ENCODE measurements at regions not wholly inside any gene's neighbourhood (a gene's known extent, or its start where the extent isn't known, plus 50 kb on each side); places are given as distances from the start of the nearest gene placed in this dataset.

GRCh38 chrX:9340598-9341290 lies 124.1 kb upstream of the TBL1X start:
- Histone ChIP-seq H3K27ac (peak overlapping the region; percentile 72 to 86 (median 85)), H3K4me1 (peaks cover 5 to 22% (median 17%) of the 10 kb centered on the region in 4 donors), H3K9me3 (no peaks in the 10 kb centered on the region), H3K36me3 (no peaks in the 10 kb centered on the region), H3K4me3 (peak overlapping the region in 1 of 4 donors; percentile 25), H3K27me3 (no peaks in the 10 kb centered on the region)
- in situ Hi-C loops (cut with MboI; ENCODE audit: low pct_ligation_motif_present in 1 of 4, low pct_unique_long_range_greater_than_20kb in 1 of 4, low sequenced_read_pairs in 3 of 4) (loop anchor here (10.0 to 25.0 kb wide), 4 partner anchors 114 to 347 kb away; partner anchors contain the start of gene TBL1X (in 2 of the 4)), intact Hi-C loops (cut with DNase I; ENCODE audit: low total_unique reads) (no loop called here)
- DNase-seq = peak; percentile 26
- TF ChIP-seq POLR2A (IDR thresholded peaks at IDR 0.05) (no peak), POLR2AphosphoS5 (IDR thresholded peaks at IDR 0.05) (peak in 1 of 3 donors; percentile 15)
- 10 to 26% methylated on average over 2 to 16 of the region's 16 CpGs for WGBS, 2 donors (ENCODE audit: low coverage in 1 of 2)

- Histone ChIP-seq H3K36me3 (no peaks in the 10 kb centered on the region), H3K27me3 (no peaks in the 10 kb centered on the region), H3K27ac (peak overlapping the region; percentile 72 to 86 (median 85)), H3K4me1 (peaks cover 5 to 22% (median 17%) of the 10 kb centered on the region in 4 donors), H3K4me3 (peak overlapping the region in 2 of 4 donors; percentile 18 to 25), H3K9me3 (no peaks in the 10 kb centered on the region)
- in situ Hi-C loops (cut with MboI; ENCODE audit: low pct_ligation_motif_present in 1 of 4, low pct_unique_long_range_greater_than_20kb in 1 of 4, low sequenced_read_pairs in 3 of 4) (loop anchor here (10.0 to 25.0 kb wide), 4 partner anchors 113 to 346 kb away; partner anchors contain the start of gene TBL1X (in 2 of the 4)), intact Hi-C loops (cut with DNase I; ENCODE audit: low total_unique reads) (loop anchor here (2.0 kb wide), 1 partner anchor 121 kb away; no protein-coding TSS in a partner anchor)
- peak; percentile 81 for DNase-seq
- TF ChIP-seq CTCF (IDR thresholded peaks at IDR 0.05) = no peak
- no peak for TF ChIP-seq POLR2AphosphoS5 (IDR thresholded peaks at IDR 0.05)
- TF ChIP-seq POLR2A (IDR thresholded peaks at IDR 0.05) = no peak
- WGBS, 2 donors (ENCODE audit: low coverage in 1 of 2) = 0 to 9% methylated on average over 3 to 15 of the region's 15 CpGs
Measured at GRCh38 chrX:9341291-9342201, 123.3 kb upstream of the TBL1X start.

- TF ChIP-seq POLR2AphosphoS5 (IDR thresholded peaks at IDR 0.05) (peak in 1 of 3 donors; percentile 28), CTCF (IDR thresholded peaks at IDR 0.05) (no peak)
- Histone ChIP-seq H3K36me3 (no peaks in the 10 kb centered on the region), H3K27ac (peak overlapping the region; percentile 46 to 86 (median 85)), H3K4me3 (peak overlapping the region in 1 of 4 donors; percentile 29), H3K9me3 (no peaks in the 10 kb centered on the region), H3K27me3 (no peaks in the 10 kb centered on the region), H3K4me1 (peaks cover 5 to 22% (median 17%) of the 10 kb centered on the region in 4 donors)
- in situ Hi-C loops (cut with MboI; ENCODE audit: low pct_ligation_motif_present in 1 of 4, low pct_unique_long_range_greater_than_20kb in 1 of 4, low sequenced_read_pairs in 3 of 4) (loop anchor here (10.0 to 25.0 kb wide), 4 partner anchors 112 to 345 kb away; partner anchors contain the start of gene TBL1X (in 2 of the 4)), intact Hi-C loops (cut with DNase I; ENCODE audit: low total_unique reads) (loop anchor here (2.0 kb wide), 1 partner anchor 120 kb away; no protein-coding TSS in a partner anchor)
- 3% methylated on average over 21 of the region's 25 CpGs; no CpG with 5 or more reads in 1 of the 2 donors for WGBS, 2 donors (ENCODE audit: low coverage in 1 of 2)
- DNase-seq = peak; percentile 85
Measured at GRCh38 chrX:9342561-9343051, 122.3 kb upstream of the TBL1X start.

GRCh38 chrX:9343971-9344370 lies 120.9 kb upstream of the TBL1X start:
- no peak for TF ChIP-seq EP300 (IDR thresholded peaks at IDR 0.05; ENCODE audit: low read depth)
- TF ChIP-seq POLR2A (IDR thresholded peaks at IDR 0.05) = no peak
- DNase-seq = no peak
- Histone ChIP-seq H3K27ac (no peak overlapping the region), H3K4me1 (peaks cover 5 to 22% (median 17%) of the 10 kb centered on the region in 4 donors), H3K9me3 (no peaks in the 10 kb centered on the region), H3K27me3 (no peaks in the 10 kb centered on the region), H3K4me3 (no peak overlapping the region), H3K36me3 (no peaks in the 10 kb centered on the region)
- intact Hi-C loops (cut with DNase I; ENCODE audit: low total_unique reads) = loop anchor here (2.0 kb wide), 1 partner anchor 119 kb away; no protein-coding TSS in a partner anchor
- in situ Hi-C loops (cut with MboI; ENCODE audit: low pct_ligation_motif_present in 1 of 4, low pct_unique_long_range_greater_than_20kb in 1 of 4, low sequenced_read_pairs in 3 of 4) = loop anchor here (10.0 to 25.0 kb wide), 4 partner anchors 111 to 343 kb away; partner anchors contain the start of gene TBL1X (in 2 of the 4)
- WGBS, 2 donors (ENCODE audit: low coverage in 1 of 2) = 67% methylated on average over 7 of the region's 7 CpGs; no CpG with 5 or more reads in 1 of the 2 donors
